Testis (tissue), 2 donors: ENCODE measurements at regions not wholly inside any gene's neighbourhood (a gene's known extent, or its start where the extent isn't known, plus 50 kb on each side); places are given as distances from the start of the nearest gene placed in this dataset.

Experiments
- POLR2A ChIP-seq: fragments of 450-650 bp; IDR thresholded peaks from one replicate; pipeline ENCODE4 v1.6.1; 2017; ENCODE audit warnings: antibody characterized with exemption, mild to moderate bottlenecking, moderate library complexity
- TF ChIP-seq, protein P1 (sequence below), 3 experiments: fragments of 450-650 bp in 2 of 3; fragments of 200-600 bp in 1 of 3; sonication (generic) in 1 of 3; IDR thresholded peaks; one replicate each; pipeline ENCODE4 v1.5.1; 2016 to 2019; ENCODE audit warnings: antibody characterized with exemption in 3 of 3, mild to moderate bottlenecking in 2 of 3, moderate library complexity in 1 of 3

DNA sequence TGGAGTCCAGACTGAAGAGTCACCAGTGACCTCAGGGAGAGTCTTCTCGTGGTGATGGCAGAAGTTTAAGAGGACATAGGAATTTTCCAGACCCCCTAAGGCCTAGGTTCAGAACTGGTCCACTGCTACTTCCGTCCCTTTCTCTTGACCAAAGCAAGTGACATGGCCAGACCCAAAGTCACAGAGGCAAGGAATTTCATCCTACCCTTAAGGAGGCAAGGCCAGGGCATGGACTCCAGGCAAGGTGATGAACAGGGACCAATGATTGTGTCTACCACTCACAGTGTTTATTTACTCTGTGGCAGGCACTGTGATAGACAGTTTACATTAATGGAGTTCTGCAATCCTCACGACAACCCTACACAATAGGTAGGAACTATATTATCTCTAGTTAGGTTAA, 265.1 kb downstream of the GLI2 start:
- no peak for TF ChIP-seq POLR2A
- TF ChIP-seq, protein P1, sequence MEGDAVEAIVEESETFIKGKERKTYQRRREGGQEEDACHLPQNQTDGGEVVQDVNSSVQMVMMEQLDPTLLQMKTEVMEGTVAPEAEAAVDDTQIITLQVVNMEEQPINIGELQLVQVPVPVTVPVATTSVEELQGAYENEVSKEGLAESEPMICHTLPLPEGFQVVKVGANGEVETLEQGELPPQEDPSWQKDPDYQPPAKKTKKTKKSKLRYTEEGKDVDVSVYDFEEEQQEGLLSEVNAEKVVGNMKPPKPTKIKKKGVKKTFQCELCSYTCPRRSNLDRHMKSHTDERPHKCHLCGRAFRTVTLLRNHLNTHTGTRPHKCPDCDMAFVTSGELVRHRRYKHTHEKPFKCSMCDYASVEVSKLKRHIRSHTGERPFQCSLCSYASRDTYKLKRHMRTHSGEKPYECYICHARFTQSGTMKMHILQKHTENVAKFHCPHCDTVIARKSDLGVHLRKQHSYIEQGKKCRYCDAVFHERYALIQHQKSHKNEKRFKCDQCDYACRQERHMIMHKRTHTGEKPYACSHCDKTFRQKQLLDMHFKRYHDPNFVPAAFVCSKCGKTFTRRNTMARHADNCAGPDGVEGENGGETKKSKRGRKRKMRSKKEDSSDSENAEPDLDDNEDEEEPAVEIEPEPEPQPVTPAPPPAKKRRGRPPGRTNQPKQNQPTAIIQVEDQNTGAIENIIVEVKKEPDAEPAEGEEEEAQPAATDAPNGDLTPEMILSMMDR (IDR thresholded peaks at IDR 0.05) = no peak
